Renal pelvis (tissue), 1 donor: ENCODE measurements at regions not wholly inside any gene's neighbourhood (a gene's known extent, or its start where the extent isn't known, plus 50 kb on each side); places are given as distances from the start of the nearest gene placed in this dataset.
A peak's percentile ranks its signal among the peaks of the same experiment; 100 is the strongest.

ENCODE experiments used
- DNase-seq: peaks from one replicate; pipeline ENCODE4 v3.0.0-alpha.2; 2013

DNA sequence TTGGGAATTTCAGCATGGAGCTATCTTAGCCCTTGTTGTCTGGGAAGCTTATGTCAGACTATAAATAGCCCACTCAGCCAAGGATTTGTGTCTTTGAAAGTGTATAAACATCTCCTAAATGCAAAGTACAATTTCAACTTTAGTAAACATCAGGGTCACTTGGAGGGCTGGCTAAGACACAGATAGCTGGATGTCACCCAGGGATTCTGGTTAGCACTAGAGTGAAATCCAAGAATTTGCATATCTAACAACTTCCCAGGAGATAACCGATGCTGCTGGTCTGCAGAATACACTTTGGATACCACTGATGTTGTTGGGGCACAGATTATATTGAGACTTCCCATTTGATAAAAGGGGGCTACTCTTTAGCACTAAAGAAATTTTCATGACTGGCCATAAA lies 130.9 kb downstream of the PAX1 start:
- DNase-seq = no peak

DNA sequence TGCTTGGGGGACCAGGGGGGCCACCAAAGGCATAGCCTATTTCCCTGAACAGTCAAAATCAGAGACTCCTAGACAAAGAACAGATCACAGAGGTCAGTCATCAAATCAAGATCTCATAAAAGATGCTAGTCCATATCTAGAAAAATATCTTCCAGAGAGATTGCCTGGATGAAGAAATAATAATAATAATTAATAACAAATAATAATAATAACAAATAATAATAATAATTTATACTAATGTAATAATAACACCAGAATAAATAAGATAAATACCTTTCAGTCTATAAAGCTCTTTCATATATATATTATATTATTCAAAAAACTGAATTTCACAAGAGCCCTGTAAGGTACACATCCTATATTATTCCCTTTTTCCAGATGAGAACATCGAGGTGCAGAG lies 129.6 kb downstream of the PAX1 start:
- DNase-seq = no peak

DNA sequence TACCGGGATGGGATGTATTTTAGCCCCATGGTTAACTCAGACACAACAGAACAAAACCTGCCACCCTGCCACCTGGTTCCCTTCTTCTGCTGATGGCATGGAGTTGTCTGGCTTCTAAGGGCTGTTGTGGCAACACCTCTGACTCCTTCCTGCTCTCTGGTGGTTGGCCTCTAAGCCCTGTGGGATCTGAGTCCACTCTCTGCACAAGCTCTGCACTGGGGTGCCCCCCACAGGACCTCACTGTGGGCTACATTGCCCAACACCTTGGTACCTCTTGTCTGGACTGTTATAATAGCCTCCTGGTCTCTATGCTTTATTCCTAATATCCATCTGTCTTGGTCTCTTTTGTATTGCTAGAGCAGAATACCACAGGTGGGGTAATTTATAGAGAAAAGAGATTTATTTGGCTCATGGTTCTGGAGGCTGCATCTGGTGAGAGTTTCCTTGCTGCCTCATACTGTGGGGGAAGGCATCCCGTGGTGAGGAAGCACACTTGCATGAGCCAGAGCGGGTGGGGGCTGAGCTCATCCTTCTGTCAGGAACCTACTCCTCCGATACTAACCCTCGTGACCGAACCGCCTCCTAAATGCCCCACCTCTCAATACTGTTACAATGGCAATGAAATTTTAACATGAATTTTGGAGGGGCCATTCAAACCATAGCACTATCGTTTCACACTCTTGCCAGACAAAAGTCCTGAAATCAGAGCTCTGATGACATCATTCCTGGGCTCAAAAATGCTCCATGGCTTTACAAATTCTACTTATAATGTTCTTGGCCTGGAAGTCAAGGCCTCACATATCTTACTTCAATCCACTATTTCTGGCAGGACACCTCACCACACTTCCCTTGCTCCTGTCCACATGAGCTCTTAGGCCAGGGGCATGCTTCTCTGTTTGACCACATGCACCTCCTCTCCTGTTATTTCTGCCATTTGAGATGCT lies 127.2 kb downstream of the PAX1 start:
- no peak for DNase-seq

DNA sequence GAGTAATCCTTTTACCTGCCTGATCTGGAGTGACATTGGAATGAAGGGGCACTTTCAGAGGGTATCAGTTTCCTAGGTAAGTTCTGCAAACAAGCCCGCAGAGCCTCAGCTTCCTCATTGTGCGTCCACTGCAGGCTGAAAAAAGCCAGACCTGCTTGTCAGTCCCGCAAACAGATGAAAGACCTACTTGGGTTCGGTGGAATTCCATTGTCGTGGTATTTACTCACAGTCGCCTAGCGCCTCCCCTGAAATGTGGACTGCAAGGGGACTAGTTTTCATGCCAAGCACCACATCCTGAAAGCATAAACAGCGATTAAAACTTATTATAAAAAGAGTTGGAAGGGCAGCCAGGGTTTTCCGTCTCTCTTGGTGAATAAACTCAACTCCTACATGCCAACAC lies 121.5 kb downstream of the PAX1 start:
- DNase-seq = peak; percentile 34

DNA sequence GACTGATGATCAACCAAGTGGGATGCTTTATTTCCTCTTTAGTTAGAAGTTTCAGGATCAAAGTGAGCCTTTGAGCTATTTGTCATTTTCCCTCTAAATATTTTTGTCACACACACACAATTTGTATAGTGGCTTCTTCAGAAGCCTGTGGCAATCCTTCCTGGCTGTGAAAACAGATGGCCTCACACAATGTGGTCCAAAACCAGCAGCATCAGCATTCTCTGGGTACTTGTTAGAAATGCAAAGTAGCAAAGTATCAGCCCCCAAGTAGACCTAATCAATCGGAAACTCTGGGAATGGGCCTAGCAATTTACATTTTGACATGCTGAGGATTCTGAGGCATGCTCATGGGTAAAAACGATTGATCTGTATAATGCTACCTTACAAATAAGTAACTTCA lies 115.9 kb downstream of the PAX1 start:
- DNase-seq = no peak

DNA sequence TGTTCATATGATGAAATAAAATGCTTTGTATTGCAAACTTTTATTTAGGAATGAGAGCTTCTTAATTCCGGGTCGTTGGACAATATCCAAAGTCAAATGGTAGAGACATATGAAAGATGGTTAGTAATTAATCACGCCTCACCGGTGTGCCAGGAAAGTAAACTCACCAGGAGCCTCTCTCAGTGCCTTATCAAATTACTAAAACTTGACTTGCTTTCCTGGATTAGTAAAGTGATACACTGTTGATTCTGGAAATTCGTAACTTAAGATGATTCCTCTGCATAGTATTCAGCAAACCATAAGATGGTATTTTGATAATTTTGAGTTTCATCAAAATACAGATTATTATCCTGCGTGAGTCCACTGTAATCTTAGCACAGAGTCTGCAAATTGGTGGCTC lies 115.2 kb downstream of the PAX1 start:
- peak; percentile 9 for DNase-seq

- DNase-seq = no peak
Measured at GRCh38 chr20:21820045-21820444, 114.6 kb downstream of the PAX1 start.

DNA sequence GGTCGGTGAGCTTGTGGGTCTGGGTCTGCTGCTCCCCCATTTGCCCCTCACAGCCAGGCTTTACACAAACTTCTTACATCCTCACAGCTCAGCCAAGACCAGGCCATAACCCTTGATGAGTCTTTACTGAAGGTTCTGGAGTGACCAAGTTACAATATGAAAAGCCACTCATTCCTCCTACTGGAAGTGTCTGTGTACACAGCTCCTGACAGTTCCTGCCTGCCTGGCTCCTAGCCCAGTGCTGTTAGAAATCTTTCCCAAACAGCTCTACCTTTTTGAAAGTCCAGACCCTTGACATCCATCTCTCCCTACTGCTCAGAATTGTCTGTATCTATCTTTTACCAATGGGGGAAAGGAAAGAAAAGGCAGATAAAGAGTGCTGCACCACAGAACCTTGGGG lies 106.9 kb downstream of the PAX1 start:
- no peak for DNase-seq

- no peak for DNase-seq
Measured at GRCh38 chr20:21809961-21810523, 104.6 kb downstream of the PAX1 start.

DNA sequence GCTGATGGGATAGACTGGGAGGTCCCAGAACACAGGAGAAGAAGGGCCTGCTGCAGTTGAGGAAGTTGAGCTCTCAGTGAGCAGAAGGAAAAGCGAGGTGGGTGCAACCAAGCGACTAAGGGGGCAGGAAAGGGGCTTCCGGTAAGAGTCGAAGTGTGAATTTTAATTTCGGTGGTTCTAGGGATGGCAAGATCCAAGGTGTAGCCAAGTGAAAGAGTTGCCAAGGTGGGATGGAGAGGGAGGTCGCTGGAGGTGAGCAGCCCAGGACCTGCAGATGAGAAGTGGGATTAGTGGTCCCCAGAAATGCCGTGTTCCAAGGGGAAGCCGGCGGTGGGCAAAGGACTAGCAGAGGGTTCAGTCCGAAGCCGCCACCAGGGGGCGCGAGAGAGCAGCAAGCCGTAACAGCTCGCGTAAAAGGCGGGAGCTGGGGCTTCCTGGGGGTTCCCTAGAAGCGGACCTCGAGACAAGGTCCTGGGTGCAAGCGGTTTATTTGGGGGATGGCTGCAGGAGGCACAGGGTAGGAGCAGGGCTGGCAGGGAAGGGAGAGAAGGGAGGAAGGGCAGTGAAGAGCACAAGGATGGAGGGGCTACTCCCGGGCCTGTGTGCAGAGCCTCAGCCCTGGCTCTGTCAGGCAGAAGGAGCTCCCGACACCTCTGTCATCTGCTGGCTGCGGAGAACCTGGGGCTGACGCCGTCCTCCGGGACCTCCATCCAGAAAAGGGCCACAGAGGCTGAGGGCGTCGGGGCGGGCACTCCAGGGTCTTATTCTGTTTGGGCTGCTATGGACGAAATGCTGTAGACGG lies 103.6 kb downstream of the PAX1 start:
- no peak for DNase-seq

GRCh38 chr20:21808139-21808538 lies 102.7 kb downstream of the PAX1 start:
- no peak for DNase-seq

DNA sequence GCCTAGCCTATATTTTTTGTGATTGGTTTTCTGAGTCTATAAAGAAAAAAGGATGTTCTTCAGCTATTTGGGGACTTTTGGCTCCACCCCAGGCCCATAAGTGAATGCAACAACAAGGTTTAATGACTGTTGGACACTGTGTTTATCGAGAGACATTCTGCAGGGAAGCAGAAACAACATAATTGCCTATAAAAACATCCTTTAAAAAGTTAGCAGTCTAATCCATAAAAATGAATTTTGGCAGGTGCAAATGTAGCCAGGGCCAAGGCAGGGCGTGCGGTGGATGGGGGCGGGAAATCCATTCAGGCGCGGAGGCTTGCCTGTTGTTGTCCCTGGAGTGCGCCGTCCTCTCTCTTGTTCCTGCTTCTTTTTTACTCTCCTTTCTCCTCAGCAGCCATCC lies 99.3 kb downstream of the PAX1 start:
- no peak for DNase-seq

- DNase-seq = no peak
Measured at GRCh38 chr20:21801193-21801592, 95.7 kb downstream of the PAX1 start.

GRCh38 chr20:21798384-21798783 lies 92.9 kb downstream of the PAX1 start:
- DNase-seq = no peak

- no peak for DNase-seq
Measured at GRCh38 chr20:21796059-21796458, 90.6 kb downstream of the PAX1 start.

- DNase-seq = no peak
Measured at GRCh38 chr20:21788082-21788481, 82.6 kb downstream of the PAX1 start.

DNA sequence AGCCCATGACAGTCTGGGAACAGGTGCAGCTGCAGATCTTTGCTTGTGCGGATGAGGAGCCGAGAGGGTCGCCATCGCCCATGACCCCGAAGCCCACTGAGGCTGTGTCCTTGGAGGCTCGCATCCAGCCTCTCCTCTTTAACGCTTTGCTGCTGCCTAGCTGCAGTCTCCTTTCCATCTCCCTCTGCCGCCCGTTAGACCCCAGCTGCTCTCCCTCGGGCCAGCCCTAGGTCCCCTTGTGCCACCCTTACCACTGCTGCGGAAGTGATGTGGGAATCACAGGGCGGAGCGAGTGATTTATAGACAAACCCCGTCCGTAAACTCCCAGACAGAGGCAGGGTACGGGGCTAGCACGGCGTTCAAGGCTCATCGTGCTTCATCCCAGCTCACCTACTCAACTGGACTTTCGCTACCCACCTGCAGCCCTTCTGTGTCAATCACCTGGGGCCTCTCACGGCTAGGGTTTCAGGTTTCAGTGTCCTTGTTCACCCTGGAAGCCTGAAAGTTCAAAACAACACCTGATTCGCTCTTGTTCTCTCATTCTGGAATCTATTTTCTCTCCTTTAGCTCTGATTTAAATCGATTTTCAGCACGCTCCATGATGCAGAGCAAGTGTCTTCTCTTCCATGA lies 76.1 kb downstream of the PAX1 start:
- DNase-seq = no peak

DNA sequence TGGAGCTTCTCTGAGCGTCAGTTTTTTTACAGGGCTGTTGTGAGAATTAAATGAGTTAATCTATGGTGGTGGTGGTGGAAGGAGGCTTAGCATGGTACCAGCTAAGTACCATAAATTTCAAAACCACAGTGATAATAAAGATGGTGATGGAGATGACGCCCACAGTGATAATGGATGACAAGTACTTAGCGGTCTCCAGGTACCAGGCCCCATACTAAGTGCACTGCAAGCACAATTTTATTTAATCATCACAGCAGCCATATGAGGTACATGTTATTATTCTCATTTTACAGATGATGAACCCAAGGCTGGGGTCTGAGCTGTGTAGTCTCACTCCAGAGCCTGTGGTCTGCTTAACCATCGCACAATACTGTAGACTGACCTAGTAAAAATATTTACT lies 75.1 kb downstream of the PAX1 start:
- no peak for DNase-seq
